NCI-H2029 (cell line): ENCODE measurements at regions not wholly inside any gene's neighbourhood (a gene's known extent, or its start where the extent isn't known, plus 50 kb on each side); places are given as distances from the start of the nearest gene placed in this dataset.

Experiments used
- DNase-seq: peaks from one replicate; lab custom pipeline; 2025; lab: John Stamatoyannopoulos, UW

GRCh38 chr12:28879379-28879778, 269.7 kb upstream of the FAR2 start:
- no peak for DNase-seq

- no peak for DNase-seq
Observed at GRCh38 chr12:28882444-28882843, 266.6 kb upstream of the FAR2 start.

DNA sequence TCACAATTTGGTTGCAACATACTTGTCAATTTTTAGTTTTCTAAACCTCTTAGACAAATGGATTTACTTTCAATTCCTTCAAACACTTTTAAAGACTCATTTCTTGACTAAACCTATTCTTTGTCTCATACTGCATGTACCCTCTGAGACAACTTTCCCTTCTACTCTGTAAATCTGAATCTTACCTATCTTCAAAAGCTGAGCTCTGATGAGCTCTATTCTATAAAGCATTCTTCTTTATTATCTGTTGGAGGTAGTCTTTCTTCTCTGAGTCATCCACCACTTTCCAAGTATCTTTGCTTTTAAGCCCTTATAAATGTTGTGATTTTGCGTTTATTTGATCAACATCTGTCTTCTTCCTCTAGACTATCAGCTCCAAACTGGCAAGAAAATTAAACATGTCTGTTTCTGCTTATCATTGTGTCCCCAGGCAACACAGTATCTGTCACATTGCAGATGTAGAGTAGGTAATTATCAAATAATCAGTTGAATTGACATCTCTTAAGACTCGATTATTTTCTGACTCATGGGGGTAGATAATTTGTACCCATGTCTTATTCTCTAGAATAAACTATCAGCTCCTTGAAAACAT, 265.6 kb upstream of the FAR2 start:
- DNase-seq = no peak

GRCh38 chr12:28884904-28885679, 264.0 kb upstream of the FAR2 start:
- no peak for DNase-seq

GRCh38 chr12:28885928-28886327, 263.1 kb upstream of the FAR2 start:
- no peak for DNase-seq

DNA sequence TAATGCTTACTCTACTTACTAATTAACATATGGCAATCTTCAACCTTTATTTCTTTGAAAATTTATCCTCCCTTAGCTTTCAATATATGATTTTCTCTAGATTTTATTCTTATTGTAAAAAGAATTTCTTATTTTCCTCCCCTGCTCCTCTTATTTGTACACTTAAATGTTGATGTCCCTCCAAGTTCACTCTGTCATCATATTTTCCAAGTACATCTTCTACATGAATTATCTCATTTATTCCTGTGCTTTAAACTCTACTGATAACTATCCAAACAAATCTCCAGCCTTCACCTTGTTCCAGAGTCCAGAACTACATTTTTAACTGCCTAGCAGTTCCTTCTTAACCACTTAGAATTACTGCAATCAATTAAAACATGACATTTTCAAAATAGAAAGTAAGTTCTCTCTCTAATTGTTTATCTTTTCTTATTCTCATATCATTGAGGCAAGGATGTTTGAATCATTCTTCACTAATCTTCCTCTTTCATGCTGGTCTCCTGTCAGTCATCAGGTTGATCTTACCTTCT, 261.6 kb upstream of the FAR2 start:
- DNase-seq = no peak

GRCh38 chr12:28890664-28891063, 258.4 kb upstream of the FAR2 start:
- no peak for DNase-seq

DNA sequence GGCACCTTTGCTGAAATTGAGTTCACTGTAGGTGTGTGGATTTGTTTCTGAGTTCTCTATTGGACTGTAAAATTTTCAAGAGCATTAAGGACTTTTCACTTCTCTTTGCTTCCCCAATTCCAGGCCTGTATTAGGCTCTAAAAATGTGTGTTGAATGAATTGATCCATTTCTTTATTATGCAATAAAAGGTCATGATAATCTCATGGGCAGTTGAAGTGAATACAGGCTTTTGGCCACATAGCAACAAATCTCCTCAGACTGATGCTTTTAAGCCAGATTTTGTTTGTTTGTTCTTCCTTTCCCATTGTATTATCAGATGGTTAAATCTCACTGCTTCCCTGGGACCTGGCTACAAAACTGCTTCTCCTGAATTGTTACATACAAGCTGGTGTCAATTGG, 258.0 kb upstream of the FAR2 start:
- DNase-seq = no peak

GRCh38 chr12:28893365-28893764, 255.7 kb upstream of the FAR2 start:
- no peak for DNase-seq

- no peak for DNase-seq
Observed at GRCh38 chr12:28893856-28894255, 255.2 kb upstream of the FAR2 start.

DNA sequence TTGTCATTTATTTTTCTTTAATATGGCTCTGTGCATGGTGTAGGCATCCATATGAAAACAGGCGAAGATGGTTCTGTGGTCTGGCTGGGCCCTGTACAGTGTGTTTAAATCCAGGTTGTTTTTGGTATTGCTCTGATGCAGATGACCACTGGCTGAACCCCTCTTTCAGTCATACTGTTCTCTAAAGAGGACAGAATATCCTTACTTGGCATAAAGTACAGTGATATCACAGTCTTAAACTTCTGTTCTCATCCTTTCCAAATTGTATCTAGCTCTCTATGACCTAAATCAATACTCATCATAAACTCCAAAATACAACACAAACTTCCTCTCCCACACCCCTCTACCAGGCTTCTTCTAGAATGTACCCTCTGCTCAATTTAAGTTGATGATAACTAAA, 252.7 kb upstream of the FAR2 start:
- no peak for DNase-seq

- no peak for DNase-seq
Observed at GRCh38 chr12:28898038-28898437, 251.0 kb upstream of the FAR2 start.

DNA sequence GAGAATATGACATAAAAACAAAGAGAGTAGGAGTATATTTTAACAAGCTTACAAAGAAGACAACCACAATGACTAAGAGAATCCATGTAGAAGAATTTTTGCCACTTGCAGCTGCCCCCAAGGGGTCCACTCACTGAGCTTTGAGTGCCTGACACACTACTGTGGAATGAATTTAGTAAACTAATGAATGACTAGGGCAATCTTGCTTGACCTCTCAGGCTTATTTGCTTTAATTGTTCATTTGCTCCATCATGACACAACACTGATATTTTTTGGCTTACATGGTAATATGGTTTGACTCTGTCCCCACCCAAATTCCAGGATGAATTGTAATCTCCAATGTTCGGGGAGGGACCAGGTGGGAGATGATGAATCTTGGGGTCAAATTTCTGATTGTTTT, 249.1 kb upstream of the FAR2 start:
- DNase-seq = no peak

DNA sequence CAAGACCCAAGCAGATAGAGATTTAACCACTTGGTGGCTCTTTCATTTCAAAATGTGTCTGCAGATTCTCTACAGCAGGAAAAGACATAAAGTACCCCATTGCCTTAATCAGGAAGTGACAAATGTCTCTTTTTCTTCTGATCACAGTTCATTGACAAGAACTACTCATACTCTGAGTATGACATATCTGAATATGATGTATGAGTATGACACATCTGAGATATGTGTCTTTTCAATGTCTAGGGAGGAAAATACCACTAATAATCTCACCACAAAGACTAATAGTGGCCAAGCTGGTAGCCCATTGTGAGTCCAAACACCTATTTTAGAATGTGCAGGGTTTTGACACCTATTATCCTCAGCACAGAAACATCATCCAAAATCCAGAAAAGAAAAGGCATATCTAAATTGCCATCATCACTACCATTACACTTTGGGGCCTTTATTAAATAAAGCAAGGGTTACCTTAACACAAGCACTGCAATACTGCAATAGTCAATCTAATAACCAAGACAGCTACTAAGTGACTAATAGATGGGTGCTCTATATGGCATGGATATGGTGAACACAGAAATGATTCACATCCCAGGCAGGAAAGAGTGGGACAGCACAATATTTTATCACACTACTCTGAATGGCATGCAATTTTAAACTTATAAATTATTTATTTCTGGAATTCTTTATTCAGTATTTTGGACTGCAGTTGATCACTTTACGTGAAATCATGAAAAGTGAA, 243.7 kb upstream of the FAR2 start:
- DNase-seq = no peak

DNA sequence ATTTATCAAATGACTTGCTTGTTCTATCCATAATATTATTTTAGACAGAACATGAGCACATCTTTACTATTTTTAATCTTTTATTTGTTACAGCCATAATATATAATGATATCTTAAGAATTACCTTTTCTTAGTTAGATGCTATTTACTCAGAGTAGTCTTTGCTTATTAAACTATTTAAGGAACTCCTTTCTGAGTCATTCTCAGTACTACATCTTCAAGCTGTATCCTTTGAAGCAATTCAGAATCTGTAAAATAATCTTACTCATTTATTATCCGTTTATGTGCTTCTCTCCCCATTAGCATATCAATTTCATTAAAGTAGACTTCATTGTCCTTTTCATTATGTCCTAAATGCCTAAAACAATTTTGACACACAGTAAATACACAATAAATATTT, 240.4 kb upstream of the FAR2 start:
- DNase-seq = no peak

- DNase-seq = no peak
Observed at GRCh38 chr12:28909291-28909690, 239.8 kb upstream of the FAR2 start.

DNA sequence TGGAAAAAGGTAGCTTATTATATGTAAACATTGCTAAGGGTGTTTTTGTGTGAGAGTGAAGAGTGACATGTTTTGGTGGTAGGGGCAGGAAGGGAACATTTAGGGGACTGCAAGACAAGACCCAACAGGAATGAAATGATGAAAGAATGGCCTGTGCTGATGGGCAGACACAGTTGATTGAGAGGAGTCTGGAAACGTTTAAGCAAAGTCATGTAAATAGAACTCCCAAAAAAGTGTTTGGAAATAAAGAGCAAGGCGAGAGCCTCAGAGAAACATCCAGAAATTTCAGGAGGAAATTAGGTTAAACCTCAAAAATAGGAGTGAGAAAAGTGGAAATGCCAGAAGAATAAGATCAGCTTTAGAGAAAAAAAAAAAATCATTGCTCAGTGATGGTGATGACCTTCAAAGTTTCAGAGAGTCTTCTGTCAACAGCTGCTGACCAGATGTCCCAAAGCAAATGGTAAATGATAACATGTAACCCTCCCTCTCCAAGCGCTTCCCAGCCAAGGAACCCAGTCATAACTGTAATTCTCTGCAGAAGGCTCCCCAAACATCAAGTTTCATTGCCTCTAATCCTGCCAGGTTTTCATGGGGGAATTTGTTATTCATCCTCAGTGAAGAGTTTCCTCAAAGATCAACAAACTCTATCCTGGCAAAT, 223.2 kb upstream of the FAR2 start:
- no peak for DNase-seq

GRCh38 chr12:28930704-28931103, 218.4 kb upstream of the FAR2 start:
- DNase-seq = no peak

GRCh38 chr12:28933176-28933575, 215.9 kb upstream of the FAR2 start:
- no peak for DNase-seq

DNA sequence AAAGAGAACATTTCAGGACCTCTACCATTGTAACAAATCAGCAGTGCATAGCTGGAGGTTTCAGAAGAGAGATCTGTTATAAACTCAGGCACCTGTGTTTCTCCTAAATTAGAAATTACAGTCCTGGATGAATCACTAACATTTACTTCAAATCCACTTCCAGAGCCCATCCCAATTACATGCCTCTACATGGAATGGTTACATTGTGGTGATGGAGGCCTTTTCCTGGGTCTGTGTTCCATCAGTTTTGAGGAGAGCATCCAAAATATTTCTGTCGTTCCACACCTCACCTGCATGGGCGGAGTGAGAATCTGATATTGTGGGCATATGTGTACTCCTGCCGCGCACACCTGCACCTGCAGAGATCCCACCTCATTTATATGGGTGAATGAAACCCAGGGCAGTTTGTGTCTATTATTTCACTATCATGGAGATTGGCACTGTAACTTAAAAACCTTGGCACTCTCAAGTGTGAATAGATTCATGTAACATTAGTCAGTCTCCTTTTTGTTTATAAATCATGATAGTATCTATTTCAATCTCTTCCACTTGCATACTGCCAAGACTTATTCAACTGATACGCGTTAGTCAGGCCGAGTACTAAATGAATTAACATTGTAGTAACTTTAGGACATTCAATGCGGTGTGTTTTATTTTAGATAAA, 215.1 kb upstream of the FAR2 start:
- no peak for DNase-seq

DNA sequence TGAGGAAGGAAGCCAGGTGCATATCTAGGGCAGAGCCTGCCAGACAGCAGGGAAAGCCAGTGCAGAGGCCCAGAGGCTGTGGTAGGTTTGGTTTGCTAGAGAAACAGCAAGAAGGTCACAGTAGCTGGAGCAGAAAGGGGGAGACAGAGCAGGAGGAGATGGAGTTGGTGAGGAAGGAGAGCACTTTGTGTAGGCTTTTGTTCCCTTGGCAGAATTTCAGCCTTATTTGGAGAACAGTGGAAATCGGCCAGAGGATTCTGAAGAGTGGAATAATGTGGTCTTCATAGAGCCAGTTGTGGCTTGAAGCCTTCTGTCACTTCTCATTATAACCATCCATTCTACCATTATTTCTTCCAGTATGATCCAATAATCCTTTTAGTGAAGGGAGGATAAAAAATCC, 212.9 kb upstream of the FAR2 start:
- DNase-seq = no peak

- no peak for DNase-seq
Observed at GRCh38 chr12:28936711-28937110, 212.4 kb upstream of the FAR2 start.
